SU-DHL-6 (cell line): ENCODE measurements at regions not wholly inside any gene's neighbourhood (a gene's known extent, or its start where the extent isn't known, plus 50 kb on each side); places are given as distances from the start of the nearest gene placed in this dataset.

Experiments used
- EZH2phosphoT487 ChIP-seq: fragments of 200-600 bp; sonication (generic), shearing (Covaris generic); conservative IDR thresholded peaks from 2 replicates; pipeline ENCODE4 v1.6.1; 2018; ENCODE audit warnings: mild to moderate bottlenecking, antibody characterized with exemption, low read length, moderate library complexity, mixed read lengths
- TF ChIP-seq, protein P1 (sequence below): fragments of 200-600 bp; sonication (generic); IDR thresholded peaks from one replicate; pipeline ENCODE4 v1.5.1; 2017; ENCODE audit warnings: antibody characterized with exemption, mild to moderate bottlenecking, low read length, moderate library complexity; ENCODE audit not compliant: insufficient read depth, poor library complexity, severe bottlenecking

- TF ChIP-seq, protein P1, sequence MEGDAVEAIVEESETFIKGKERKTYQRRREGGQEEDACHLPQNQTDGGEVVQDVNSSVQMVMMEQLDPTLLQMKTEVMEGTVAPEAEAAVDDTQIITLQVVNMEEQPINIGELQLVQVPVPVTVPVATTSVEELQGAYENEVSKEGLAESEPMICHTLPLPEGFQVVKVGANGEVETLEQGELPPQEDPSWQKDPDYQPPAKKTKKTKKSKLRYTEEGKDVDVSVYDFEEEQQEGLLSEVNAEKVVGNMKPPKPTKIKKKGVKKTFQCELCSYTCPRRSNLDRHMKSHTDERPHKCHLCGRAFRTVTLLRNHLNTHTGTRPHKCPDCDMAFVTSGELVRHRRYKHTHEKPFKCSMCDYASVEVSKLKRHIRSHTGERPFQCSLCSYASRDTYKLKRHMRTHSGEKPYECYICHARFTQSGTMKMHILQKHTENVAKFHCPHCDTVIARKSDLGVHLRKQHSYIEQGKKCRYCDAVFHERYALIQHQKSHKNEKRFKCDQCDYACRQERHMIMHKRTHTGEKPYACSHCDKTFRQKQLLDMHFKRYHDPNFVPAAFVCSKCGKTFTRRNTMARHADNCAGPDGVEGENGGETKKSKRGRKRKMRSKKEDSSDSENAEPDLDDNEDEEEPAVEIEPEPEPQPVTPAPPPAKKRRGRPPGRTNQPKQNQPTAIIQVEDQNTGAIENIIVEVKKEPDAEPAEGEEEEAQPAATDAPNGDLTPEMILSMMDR: no peak
- TF ChIP-seq EZH2phosphoT487: no peak
Measured at GRCh38 chr10:78970261-78970660, 98.5 kb upstream of the ZMIZ1 start.
